Skeletal muscle tissue (tissue), 3 donors: ENCODE measurements at regions not wholly inside any gene's neighbourhood (a gene's known extent, or its start where the extent isn't known, plus 50 kb on each side); places are given as distances from the start of the nearest gene placed in this dataset.

ENCODE experiments used
- H3K27ac ChIP-seq: one replicate; pipeline ENCODE4 v1.7.0; 2013; ENCODE audit warnings: mild to moderate bottlenecking, low read depth, low read length, inconsistent platforms
- H3K27me3 ChIP-seq, 3 donors: one replicate each; pipeline ENCODE4 v1.7.0; 2013; ENCODE audit warnings: low read length in 3 of 3; ENCODE audit not compliant: control insufficient read depth in 3 of 3, insufficient read depth in 3 of 3
- H3K36me3 ChIP-seq, 3 donors: one replicate each; pipeline ENCODE4 v1.7.0; 2013; ENCODE audit warnings: low read length in 3 of 3; ENCODE audit not compliant: control insufficient read depth in 3 of 3, insufficient read depth in 3 of 3
- H3K4me1 ChIP-seq, 3 donors: one replicate each; pipeline ENCODE4 v1.7.0; 2013; ENCODE audit warnings: low read length in 3 of 3, mild to moderate bottlenecking in 3 of 3; ENCODE audit not compliant: control insufficient read depth in 3 of 3, insufficient read depth in 3 of 3
- H3K4me3 ChIP-seq, 3 donors: one replicate each; pipeline ENCODE4 v1.7.0; 2013; ENCODE audit warnings: low read length in 3 of 3
- H3K9ac ChIP-seq, 3 donors: one replicate each; pipeline ENCODE4 v1.7.0; 2013; ENCODE audit warnings: low read length in 3 of 3, mild to moderate bottlenecking in 3 of 3, moderate library complexity in 2 of 3, low read depth in 1 of 3
- H3K9me3 ChIP-seq, 3 donors: one replicate each; pipeline ENCODE4 v1.7.0; 2013; ENCODE audit warnings: low read length in 3 of 3; ENCODE audit not compliant: control insufficient read depth in 3 of 3
- donor health status: Osteomylitis.

DNA sequence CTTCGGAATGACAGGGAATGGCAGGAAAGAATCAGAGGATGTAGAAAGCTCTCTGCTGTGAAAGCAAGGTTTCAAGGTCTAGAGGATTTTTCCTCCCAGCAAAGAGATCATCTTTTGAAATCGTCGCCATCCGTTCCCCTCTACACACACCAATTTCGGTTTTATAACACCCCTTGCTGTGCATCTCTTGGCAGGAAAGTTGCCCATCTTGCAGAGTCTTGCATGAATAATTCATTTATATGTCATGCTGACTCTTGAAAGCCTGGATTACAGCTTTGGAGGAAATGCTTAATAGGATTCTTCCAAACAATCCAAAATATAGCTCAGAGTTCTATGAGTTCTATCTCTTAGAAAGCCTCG is 262.7 kb downstream of the CHL1 start:
- Histone ChIP-seq H3K4me1 (peaks cover 10 to 14% (median 13%) of the 10 kb centered on the region in 3 donors), H3K36me3 (no peaks in the 10 kb centered on the region), H3K9me3 (no peaks in the 10 kb centered on the region), H3K27me3 (no peaks in the 10 kb centered on the region), H3K4me3 (no peak overlapping the region), H3K27ac (no peak overlapping the region), H3K9ac (no peak overlapping the region)

DNA sequence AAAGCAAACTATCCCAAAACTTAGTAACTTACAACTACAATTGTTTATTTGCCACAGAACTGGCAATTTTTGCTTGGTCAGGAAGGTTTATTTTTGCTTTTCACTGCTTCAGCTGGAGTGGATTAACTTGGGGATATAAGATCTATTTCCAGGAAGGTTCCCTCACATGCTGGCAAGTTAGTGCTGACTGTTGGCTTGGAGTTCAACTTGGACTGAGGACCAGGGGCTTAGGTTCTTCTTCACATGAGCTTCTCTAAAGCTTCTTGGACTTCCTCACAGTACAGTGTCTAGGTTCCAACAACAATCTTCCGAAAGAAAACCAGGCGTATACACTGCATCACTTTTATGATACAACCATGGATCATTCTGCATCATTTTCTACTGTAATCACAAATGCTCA is 264.4 kb downstream of the CHL1 start:
- Histone ChIP-seq H3K9ac (no peak overlapping the region), H3K9me3 (no peaks in the 10 kb centered on the region), H3K27ac (peak overlapping the region; percentile 11), H3K27me3 (no peaks in the 10 kb centered on the region), H3K36me3 (no peaks in the 10 kb centered on the region), H3K4me3 (peak overlapping the region in 1 of 3 donors; percentile 25), H3K4me1 (peaks cover 10 to 14% (median 13%) of the 10 kb centered on the region in 3 donors)

DNA sequence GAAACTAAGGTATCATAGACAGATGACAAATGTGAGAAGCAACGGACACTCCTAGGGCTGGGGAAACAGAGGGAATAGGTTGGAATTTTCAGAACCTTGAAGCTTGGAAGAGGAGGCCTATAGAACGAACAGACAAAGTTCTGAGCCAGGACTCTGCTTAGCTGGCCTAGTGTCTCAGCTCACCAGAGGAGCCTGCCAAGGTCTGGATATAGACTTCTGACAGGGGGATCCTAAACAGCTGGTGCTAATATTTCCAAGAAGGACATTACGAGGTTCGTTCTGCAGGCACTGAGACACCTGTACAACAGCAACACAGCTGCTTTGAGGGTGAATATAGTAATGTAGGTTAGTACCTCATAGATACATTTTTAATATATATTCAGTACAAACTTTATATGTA is 266.3 kb downstream of the CHL1 start:
- H3K9ac ChIP-seq, result no peak overlapping the region
- no peaks in the 10 kb centered on the region for H3K27me3 ChIP-seq
- no peaks in the 10 kb centered on the region for H3K9me3 ChIP-seq
- no peaks in the 10 kb centered on the region for H3K36me3 ChIP-seq
- peaks cover 10 to 14% (median 13%) of the 10 kb centered on the region in 3 donors for H3K4me1 ChIP-seq
- H3K27ac ChIP-seq, result no peak overlapping the region
- peak overlapping the region in 1 of 3 donors; percentile 7 for H3K4me3 ChIP-seq

DNA sequence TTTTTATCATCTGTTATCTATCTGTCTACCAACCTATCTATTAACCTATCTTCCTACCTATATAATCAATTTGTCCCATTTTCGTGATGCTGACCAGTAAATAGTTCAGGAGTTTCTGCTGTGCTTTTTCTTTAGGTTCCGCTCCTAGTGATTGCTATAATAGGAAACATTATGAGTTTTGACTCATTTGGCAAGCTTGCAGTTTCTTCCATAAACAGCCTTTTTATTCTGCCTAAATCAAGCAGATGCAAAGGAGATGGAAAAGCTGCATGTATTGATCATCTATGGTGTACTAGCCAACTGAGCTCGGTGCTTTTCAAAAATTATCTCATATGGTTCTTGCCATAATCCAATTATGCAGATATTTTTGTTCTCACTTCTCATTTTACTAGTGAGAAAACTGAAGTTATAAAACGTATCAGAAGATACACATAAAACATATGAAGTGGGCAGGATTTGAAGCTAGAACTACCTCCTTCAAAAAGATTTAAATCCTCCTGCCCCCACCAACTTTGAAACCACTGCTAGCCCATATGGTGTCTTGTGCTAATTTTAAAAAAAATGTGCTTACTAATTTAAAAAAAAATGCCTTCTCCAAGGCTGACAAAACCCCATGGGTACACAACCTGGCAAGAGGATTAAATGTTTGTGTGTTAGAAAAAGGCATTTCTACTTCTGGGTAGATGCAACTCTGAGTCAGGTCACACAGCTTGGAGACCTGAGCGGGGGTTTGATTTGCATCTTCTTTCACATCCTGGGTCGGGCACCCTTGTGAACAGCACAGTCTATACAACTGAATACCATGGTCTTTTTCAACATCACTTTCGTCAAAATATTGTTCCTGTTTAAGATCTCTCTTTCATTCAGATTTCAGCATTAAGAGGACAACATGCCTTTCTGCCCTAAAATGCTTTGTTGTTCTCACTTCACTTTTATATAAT is 267.0 kb downstream of the CHL1 start:
- H3K4me3 ChIP-seq, result no peak overlapping the region
- H3K9ac ChIP-seq, result no peak overlapping the region
- H3K9me3 ChIP-seq, result no peaks in the 10 kb centered on the region
- H3K27ac ChIP-seq, result no peak overlapping the region
- no peaks in the 10 kb centered on the region for H3K27me3 ChIP-seq
- no peaks in the 10 kb centered on the region for H3K36me3 ChIP-seq
- peaks cover 10 to 14% (median 13%) of the 10 kb centered on the region in 3 donors for H3K4me1 ChIP-seq

DNA sequence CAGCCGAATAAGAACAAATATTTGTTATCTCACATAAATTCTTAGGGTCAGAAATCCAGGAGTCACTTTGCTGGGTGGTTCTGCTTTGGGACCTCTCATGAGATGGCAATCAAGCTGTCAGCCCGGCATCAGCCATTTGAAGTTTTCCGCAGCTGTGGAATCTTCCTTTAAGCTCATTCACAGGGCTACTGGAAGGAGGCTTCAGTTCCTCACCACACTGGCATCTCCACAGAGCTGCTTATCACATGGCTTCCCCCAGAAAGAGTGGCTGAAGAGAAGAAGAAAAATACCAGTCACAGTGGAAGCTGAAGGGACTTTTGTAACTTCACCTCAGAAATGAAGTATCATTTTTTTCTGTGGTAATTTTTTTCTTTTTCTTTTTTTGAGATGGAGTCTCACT is 267.7 kb downstream of the CHL1 start:
- no peak overlapping the region for H3K4me3 ChIP-seq
- H3K27me3 ChIP-seq, result no peaks in the 10 kb centered on the region
- H3K9me3 ChIP-seq, result no peaks in the 10 kb centered on the region
- H3K4me1 ChIP-seq, result peaks cover 10 to 14% (median 13%) of the 10 kb centered on the region in 3 donors
- no peaks in the 10 kb centered on the region for H3K36me3 ChIP-seq
- H3K9ac ChIP-seq, result no peak overlapping the region
- H3K27ac ChIP-seq, result no peak overlapping the region

DNA sequence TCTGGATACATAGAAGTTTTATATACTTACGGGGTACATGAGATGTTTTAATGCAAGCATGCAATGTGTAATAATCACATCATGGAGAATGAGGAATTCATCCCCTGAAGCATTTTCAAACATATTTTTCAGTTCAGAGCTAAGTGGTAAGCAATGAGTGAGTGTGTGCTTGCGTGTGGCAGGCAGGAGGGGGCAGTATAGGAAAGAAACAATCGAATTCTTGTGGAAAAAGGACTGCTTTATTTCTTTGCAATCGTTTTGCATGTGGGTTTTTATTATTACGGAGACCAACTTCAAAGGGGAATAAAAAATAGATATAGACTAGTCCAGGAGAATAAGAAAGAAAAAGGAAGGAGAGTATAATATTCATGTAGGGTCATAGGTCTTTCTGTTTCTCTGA is 271.6 kb downstream of the CHL1 start:
- Histone ChIP-seq H3K4me1 (peaks cover 0 to 3% (median 0%) of the 10 kb centered on the region in 3 donors), H3K27ac (no peak overlapping the region), H3K36me3 (no peaks in the 10 kb centered on the region), H3K4me3 (no peak overlapping the region), H3K9ac (no peak overlapping the region), H3K9me3 (peaks cover 0 to 3% (median 0%) of the 10 kb centered on the region in 3 donors), H3K27me3 (no peaks in the 10 kb centered on the region)

DNA sequence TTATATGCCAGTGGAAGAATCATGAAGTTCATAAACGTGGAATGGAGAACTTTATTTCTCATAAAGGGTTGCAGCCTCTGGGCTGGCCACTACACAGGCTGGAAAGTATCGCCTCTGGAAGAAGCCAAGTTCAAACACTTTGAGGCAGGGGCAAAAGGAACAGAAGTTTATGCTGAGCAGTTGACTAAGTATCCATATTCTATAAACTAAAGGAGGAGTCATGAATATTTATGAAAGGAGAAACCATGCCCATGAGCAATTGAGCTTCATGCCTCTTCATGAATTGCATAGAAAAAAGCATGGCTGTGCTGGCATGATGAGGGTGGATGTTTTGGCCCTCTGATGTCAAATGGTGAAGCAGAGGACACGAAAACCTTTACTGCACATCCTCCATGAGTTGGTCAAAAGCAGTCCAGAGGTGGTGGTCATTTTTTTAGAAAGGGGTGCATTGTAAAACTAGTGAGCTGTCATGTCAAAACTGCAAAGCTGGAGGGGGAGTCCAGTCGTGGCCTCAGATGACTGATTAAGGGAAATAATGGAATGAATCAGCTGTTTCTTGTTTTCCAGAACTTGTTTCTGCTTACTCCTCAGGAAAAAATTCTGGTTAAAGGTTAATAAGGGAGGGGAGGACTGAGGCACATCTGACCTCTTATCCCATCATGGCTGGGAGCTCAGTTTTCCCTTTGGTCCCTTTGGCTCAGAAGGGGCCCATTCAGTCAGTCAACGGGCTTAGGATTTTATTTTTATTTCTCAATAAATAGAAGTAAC is 276.7 kb downstream of the CHL1 start:
- H3K27me3 ChIP-seq, result no peaks in the 10 kb centered on the region
- H3K36me3 ChIP-seq, result no peaks in the 10 kb centered on the region
- no peak overlapping the region for H3K27ac ChIP-seq
- no peak overlapping the region for H3K4me3 ChIP-seq
- no peaks in the 10 kb centered on the region for H3K4me1 ChIP-seq
- peaks cover 0 to 4% (median 3%) of the 10 kb centered on the region in 3 donors for H3K9me3 ChIP-seq
- no peak overlapping the region for H3K9ac ChIP-seq

DNA sequence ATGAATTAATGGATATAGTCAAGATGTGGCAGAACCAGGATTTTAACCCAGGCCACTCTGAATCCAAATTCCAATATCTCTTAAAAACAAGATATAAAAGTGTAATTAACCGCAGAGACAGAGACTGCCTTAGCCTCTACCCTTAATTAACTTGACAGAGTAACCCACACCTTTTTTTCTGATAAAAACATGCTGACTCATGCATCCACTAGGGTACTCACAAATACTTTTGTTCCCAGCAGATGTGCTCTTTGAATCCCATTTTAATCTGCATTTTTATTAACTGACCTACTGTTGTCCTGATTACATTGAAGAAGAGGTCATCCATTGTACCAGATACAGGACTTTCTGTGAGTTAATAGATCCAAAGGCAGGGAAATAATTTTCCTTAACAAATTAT is 278.3 kb downstream of the CHL1 start:
- no peak overlapping the region for H3K4me3 ChIP-seq
- H3K4me1 ChIP-seq, result no peaks in the 10 kb centered on the region
- H3K27me3 ChIP-seq, result no peaks in the 10 kb centered on the region
- H3K9ac ChIP-seq, result no peak overlapping the region
- H3K27ac ChIP-seq, result no peak overlapping the region
- H3K36me3 ChIP-seq, result no peaks in the 10 kb centered on the region
- H3K9me3 ChIP-seq, result peaks cover 0 to 4% (median 3%) of the 10 kb centered on the region in 3 donors

DNA sequence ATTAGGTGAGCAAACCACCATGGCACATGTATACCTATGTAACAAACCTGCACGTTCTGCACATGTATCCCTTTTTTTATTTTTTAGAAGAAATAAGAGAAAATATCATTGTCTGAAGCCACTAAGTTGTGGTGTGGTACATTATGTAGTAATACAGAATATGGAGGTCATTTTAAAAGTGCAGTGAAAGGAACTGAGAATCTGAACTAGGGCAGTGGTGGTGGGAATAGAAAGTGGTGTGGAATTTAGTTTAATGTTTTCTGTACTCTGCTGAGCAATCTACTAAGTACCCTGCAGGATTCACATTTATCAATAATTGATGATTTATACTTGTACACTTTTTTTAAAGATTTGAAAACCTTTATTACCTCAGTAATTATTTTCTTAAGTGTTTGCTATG is 283.5 kb downstream of the CHL1 start:
- no peak overlapping the region for H3K9ac ChIP-seq
- H3K9me3 ChIP-seq, result peaks cover 0 to 4% (median 0%) of the 10 kb centered on the region in 3 donors

DNA sequence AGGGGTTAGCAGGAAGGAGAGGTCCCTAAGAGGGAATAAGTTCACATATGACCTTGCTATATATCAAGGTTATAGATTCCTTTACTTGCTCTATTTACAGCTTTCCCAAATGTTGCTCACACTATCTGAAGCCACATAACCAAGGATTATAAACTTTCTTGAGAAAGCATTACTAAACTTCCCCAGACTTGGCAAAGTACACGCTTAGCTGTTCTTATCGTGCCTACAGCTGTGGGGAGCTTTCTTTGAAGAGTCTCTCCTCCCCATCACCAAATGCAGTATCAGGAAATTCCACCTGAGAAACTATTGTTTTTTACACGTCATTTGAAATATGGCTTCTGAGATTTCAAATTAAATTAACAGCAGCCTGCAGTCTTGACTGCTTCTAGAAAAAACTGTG is 284.5 kb downstream of the CHL1 start:
- Histone ChIP-seq H3K27ac (no peak overlapping the region), H3K9me3 (peaks cover 0 to 4% (median 0%) of the 10 kb centered on the region in 3 donors)

More for the DNA sequence above, 283.5 kb downstream of the CHL1 start:
- no peaks in the 10 kb centered on the region for H3K36me3 ChIP-seq
- H3K4me1 ChIP-seq, result no peaks in the 10 kb centered on the region
- no peak overlapping the region for H3K4me3 ChIP-seq
- no peak overlapping the region for H3K27ac ChIP-seq
- no peaks in the 10 kb centered on the region for H3K27me3 ChIP-seq

More for the DNA sequence above, 284.5 kb downstream of the CHL1 start:
- Histone ChIP-seq H3K9ac (no peak overlapping the region), H3K4me3 (no peak overlapping the region), H3K36me3 (no peaks in the 10 kb centered on the region), H3K27me3 (no peaks in the 10 kb centered on the region), H3K4me1 (no peaks in the 10 kb centered on the region)
